Cardiac septum (tissue), 1 donor: ENCODE measurements at regions not wholly inside any gene's neighbourhood (a gene's known extent, or its start where the extent isn't known, plus 50 kb on each side); places are given as distances from the start of the nearest gene placed in this dataset.

ENCODE experiments used
- DNase-seq: peaks from one replicate; pipeline ENCODE4 v3.0.0-alpha.2; 2020; ENCODE audit warnings: low spot score
- intact Hi-C: fragments of 100-400 bp; cut with DNase I; formaldehyde crosslinking; loops from one replicate; pipeline ENCODE4 v1.14.0; 2022
- donor health status: DM: no; HTN: no; CAD: no.

DNA sequence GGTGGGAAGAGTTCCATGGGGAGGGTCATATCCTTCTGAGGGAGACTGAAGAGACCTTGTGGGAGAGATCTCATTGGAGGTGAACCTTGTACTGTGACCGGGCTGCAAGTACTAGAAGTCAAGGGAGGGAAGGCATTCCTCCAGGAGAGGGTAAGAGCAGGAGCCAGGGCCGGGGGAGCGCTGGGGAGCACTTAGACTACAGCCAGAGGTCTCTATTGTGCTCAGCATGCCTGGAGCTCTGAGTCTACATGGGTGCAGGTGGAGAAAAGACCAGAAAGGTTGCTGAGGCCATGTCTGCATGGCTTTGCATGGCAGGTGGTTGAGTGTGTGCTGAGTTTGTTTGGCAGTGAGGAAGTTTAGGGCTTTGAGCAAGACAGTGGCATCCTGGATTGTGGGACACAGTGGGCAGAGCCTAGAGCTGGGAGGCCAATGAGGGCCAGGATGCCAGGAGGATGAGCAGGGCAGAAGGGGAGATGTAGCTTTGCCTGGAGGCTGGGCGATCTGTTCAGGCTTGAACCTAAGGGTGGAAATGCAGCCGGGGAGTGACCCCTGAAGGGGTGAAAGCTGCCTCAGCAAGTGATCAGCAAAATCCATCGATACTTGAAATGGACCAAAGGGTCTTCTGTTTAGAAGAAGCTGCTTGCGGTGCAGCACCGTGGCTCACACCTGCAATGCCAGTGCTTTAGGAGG is 317.4 kb upstream of the TNRC6C start:
- no peak for DNase-seq
- intact Hi-C loops: no loop called here

DNA sequence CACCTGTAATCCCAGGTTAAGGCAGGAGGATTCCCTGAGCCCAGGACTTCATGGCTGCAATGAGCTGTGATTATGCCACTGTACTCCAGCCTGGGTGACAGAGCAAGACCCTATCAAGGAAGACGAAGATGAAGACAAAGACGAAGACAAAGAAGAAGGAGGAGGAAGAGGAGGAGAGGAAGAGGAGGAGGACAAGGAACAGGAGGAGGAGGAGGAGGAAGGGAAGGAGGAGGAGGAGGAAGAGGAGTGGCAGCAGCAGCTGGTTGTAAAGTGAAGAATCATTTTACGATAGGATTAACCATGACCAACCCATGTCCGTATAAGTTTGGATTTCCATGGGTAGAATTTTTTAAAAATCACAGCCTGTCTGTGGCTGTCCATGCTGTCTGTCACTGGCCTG is 316.8 kb upstream of the TNRC6C start:
- no peak for DNase-seq
- intact Hi-C loops: no loop called here

DNA sequence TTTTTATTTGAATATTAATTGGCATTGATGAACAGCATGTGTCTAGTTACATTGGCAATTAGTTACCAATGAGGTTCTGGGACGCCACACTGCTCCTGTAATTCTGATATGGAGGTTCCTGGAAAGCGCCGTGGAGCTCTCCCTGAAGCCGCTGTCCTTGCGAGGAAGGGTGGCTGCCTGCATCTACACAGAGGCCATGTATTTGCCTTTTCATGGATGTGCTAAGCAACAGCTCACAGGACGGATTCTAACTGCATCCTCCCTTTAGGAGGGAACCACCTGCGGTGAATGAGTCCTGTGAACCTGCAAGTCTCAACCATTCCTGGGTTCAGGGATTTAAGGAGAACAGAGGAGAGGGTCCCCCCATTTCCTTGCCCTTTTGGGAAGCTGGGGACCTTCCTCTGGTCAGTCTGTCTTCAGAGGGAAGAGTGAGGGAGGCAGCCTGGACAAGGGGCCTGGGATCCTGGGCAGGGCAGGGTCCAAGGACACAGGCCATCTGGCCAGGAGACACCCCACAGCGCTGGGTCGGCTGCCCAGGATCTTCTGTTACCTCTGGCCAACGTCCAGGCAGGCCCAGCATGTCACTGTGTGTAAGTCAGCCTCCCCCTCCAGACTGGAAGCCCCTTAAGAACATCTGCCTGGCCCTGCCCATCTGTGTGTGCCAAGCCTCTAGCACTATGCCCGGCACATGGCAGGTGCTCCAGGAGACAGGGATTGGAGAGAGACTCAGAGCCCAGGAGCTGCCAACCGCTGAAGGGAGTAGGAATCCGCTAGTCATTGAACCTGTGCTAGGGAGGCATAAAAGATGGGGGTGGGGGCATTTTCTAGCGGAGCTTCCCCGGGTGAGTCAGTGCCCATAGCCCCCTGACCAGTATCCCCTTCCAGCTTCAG is 314.1 kb upstream of the TNRC6C start:
- intact Hi-C loops: no loop called here

DNA sequence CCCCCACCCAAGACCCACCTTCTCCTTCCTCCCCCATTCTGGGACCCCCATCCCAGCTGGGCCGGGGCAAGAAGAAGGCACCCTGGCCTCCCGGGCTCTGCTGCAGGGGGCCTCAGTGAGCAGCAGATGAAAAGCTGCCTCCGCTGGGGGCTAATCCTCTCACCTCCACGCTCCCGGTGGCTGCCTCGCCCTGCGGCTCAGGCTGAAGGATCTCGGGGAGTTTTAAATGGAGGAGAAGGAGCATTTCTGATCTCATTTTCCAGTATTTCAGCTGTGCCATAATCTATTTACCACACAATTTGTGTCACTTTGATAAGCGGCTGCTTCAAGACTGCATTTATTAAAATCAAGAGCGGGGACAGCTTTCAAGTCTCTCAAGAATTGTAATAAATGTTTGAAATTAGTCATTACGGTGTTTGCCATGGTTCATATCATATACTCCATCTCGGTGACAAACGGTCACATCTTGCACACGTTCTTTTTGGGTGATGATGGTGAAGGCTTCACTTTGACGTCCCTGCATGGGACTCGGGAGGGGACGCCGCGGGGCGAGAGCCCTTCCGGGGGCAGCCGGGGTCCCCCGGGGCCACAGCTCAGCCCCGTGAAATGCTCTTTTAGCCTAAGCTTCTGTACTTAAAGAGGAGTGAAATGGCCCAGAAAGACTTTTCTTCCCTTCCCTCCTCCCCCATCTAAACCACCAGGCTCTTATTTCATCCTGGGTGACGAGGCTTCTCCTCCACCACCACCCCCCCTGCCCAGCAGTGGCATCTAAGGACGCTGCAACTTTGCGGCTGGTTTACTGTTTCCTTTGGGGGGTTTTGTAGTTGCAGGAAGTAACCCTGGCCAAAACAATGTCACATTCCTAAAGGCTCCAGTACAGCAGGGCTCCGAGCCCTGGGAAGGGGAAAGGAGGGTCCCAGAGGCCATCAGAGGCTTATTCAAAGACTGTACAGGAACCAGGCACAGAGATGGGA is 313.1 kb upstream of the TNRC6C start:
- no peak for DNase-seq
- intact Hi-C loops: no loop called here

More for the DNA sequence above, 314.1 kb upstream of the TNRC6C start:
- no peak for DNase-seq

DNA sequence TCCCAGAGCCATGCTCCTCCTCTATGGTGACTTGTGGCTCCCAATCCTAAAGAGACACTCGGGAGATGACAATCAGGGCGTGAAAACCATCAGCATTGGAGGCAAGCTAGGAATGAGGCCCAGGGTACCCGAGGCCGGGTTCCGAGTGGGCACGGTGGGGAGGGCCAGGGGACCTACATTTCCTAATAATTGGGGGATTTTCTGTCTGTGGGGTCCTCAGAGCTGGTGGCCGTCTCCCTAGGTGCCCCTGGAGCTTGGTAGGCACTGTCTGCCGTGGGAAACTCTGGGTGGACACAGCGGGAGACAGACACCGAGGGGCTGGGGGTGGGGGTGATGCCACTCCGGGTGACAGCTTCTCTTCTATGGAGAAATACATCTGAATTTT is 312.5 kb upstream of the TNRC6C start:
- DNase-seq: no peak
- intact Hi-C loops: no loop called here

DNA sequence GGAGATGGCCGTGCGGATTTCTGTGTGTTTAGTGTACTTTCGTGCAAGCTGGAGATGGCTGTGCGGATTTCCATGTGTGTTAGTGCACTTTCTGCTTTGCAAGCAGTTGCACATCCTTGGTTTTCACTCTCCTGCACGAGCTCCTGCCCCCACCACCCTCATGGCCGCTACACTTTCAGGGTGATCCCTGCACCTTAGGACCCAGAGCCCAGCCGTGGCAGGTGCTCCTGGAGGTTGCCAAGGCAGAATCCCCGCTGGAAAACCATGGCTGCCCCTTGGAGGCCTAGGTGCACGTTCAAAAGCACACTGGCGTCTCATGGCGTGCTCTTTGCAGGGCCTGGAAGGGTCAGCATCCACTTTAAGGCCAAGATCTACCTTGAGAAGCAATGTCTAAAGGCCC is 311.0 kb upstream of the TNRC6C start:
- no peak for DNase-seq
- intact Hi-C loops: no loop called here

DNA sequence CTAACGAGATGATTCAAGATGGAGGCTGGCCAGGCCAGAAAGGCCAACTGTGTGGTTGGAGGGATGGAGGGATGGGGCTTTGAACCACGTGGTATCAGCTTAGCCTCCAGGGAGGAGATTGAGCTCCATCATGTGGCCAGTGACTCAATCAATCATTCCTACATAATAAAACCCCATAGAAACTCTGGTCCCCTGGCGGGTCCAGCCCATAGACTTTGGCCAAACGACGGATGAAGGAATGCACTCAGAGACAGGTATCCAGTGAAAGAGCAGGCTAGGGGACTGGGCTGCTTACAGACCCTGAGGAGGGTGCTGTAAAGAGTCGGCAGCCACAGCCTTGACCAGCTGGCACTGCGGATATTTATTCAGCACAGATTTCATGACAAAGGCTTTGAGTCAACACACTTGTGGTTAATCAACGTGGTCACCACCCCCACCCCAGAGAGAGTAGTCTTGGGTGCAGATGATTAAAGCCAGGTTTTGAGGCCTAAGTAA is 308.7 kb upstream of the TNRC6C start:
- intact Hi-C loops: no loop called here

DNA sequence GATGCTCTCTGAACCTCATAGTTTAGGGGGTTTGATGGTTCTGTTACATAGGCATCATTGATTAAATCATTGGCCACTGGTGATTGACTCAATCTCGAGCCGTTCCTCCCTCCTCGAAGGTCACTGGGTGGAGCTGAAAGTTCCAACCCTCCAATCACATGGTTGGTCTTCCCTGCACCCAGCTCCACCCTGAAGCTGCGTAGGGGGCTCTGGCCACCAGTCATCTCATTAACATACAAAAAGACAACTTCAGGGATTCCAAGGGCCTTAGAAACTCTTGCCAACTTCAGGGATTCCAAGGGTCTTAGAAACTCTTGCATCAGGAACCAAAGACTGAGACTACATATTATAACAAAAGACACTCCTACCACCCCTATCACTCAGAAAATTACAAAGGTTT is 306.5 kb upstream of the TNRC6C start:
- intact Hi-C loops: no loop called here
- no peak for DNase-seq

More for the DNA sequence above, 308.7 kb upstream of the TNRC6C start:
- DNase-seq: no peak

DNA sequence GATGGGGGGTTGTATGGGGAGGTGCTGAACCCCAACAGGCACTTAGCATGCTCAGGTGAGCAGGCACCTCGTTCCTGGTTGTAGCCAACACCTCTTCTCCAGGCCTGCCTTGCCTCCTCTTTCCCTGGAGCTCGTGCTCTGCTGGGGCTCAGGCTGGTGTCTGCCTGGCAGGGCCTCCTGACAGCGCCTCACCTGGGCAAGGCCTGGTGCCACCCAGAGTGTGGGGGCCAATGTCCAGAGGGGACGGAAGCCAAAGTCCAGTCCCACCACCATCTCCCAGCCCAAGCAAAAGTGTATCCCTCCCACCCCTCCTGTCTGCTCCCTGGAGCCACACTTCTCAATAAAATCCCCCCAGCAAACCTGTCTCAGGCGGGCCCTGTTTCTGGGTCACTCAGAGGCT is 304.2 kb upstream of the TNRC6C start:
- no peak for DNase-seq
- intact Hi-C loops: no loop called here

DNA sequence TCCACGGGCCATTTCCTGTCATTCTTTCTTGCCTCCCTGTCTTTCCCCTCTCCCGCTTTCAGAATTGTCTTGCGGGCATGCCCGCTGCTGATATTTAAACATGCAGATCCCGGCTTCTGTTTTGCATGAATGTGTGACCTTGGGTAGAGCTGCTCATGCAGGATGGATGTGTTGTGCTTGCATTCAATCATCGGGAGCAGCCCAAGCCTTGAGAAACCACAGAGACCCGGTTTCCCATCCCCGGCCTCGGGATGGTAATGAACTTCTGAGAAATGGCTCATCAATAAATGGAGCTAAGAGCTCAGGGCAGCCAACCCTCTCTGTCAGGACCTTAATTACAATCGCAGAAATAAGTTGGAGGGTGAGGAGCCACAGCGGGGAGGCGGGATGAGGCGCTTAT is 303.7 kb upstream of the TNRC6C start:
- intact Hi-C loops: no loop called here

DNA sequence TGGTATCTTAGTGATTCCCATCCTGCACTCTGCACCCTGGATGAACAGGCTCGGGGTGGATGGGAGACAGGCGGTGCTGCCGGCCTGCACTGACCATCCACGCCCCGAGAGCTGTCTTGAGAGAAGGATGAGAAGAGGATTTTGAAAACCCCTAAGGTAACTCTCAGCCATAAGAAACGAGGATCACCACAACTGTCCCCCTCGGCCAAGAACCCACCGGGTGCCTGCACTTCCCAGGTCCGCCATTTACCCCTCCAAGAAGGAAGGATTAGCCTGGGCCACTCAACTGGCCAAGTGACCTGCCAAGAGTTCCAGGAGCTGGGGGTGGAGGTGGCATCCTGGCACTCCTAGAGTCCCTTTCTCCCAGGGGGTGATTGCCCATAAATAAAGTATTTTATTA is 302.4 kb upstream of the TNRC6C start:
- intact Hi-C loops: no loop called here
- DNase-seq: no peak

More for the DNA sequence above, 303.7 kb upstream of the TNRC6C start:
- DNase-seq: no peak

DNA sequence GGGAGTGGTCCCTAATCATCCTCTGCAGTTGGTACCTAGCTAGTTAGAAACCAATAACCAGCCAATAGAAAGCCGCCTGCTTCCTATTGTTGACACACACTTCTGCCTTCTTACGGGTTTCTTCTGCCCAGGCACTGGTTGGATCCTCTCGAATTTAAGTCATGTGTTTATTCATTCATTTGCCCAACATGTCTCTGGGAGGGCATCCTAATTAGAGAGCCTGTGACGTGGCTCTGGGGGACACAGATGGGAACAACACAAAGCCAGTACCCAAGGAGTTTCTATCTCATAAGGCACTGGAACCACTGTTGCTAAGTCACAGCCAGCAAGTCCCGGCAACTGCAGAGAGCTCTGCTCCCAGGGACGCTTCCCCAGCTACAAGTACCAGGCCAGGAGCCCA is 300.7 kb upstream of the TNRC6C start:
- intact Hi-C loops: no loop called here
- DNase-seq: no peak

DNA sequence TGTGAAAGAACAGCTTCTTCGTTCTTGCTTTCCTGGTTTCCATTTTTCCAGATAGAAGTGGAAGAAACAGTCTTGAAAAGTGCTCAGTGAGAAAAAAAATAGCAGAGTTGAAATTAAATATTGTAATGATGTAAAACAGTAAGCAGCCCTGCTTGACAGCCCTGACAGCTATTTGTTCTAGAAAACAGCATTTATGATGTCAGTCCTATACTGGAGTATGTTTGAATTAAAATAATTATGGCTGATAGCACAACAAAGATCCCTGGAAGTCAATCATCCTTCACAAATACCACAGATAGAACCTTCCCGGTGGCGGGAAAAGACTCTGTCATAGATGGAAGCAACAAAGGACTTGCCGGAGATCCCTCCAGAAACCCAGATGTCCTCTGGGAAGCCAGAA is 298.0 kb upstream of the TNRC6C start:
- DNase-seq: no peak
- intact Hi-C loops: no loop called here

DNA sequence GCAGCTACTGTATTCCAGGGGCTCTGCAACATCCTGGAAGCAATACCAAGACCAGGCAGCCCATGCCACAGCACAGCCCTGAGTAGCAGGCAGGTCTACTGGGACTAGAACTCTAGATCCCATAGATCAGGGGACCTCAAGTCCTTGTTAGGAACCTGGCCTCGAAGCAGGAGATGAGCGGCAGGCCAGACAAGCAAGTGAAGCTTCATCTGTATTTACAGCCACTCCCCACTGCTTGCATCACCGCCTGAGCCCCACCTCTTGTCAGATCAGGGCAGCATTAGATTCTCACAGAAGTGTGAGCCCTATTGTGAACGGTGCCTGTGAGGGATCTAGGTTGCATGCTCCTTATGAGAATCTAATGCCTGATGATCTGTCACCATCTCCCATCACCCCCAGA is 295.7 kb upstream of the TNRC6C start:
- DNase-seq: no peak
- intact Hi-C loops: no loop called here

DNA sequence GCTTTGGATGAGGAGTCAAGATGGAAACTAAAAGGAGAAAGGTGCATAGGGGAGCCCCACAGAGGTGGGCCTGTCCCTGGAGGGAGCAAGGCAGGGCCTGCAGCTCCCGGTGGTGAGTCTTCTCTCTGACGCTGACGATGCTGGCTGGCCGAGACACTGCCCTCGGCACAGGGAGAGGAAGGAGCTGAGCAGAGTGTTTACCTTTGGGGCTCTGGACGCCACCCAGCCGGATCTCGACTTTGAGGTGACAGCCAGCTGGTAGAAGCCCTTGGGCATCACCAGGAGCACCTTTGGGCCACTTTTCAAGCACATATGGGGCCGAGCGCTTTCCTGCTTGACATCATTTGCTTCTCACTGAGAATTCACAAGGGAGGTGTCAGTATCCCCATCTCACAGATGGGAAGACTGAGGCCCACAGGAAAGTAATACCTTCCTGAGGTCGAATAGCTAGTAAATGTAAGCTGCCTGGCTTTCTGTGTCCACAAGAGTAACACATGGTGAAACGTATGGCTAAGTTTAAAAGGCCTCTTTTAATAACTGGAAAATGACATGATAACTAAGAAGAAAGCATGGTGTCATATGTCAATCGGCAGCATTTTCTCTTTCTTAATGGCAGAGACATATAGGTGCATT is 294.3 kb upstream of the TNRC6C start:
- intact Hi-C loops: no loop called here
- DNase-seq: no peak

DNA sequence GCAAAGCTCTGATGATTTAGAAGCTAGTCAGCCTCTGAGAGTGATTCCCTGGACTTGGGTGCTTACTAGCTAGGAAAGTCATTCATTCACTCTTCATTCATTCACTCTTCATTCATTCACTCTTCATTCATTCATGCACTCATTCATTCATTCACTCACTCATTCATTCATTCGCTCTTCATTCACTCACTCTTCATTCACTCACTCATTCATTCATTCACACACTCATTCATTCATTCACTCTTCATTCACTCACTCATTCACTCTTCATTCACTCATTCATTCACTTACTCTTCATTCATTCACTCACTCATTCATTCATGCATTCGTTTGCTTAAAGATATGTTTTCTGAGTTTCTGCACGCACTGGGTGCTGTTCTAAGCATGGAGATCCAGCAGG is 292.7 kb upstream of the TNRC6C start:
- no peak for DNase-seq
- intact Hi-C loops: no loop called here

DNA sequence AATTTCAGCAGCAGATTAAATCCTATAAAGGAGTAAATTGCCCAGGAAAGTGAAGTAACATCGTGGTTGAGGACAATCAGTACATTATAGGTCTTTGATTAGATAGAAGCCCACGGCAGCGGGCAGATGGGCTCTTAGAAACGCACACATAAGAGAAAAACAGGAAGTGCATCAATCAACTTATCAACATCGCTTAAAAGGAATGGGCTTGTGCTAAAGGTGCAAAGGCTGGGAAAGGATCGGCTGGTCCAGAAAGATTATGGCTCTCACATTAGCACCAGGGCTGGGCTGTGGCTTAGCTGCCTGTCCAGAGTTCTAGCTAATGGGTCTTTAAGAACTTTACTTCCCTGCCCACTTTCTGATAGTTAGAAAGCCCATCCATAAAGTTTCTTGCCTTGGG is 292.0 kb upstream of the TNRC6C start:
- intact Hi-C loops: no loop called here
- no peak for DNase-seq

DNA sequence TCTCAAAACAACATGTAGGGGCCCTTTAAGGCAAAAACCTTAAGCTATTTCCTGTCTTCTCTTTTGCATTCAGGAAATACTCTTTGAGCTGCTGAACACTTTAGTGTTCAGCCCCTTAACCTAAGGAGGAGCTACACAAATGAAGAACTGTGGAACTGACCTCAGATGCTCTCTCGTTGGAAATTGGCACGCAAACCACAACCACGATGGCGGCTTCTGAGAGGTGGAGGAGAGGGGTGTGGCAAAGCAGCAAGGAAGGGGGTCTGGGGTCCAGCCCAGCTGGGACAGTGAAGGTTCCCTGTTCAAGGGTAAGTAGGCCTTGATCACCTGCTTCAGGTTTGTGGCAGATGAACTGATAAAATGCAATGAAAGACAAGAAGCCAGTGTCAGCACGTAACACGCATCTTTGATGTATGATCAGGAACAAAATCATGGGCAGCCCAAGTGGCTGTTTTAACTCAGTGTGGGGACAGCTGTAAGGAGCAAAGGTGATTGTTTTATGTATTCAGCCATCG is 291.6 kb upstream of the TNRC6C start:
- intact Hi-C loops: no loop called here
- DNase-seq: no peak

DNA sequence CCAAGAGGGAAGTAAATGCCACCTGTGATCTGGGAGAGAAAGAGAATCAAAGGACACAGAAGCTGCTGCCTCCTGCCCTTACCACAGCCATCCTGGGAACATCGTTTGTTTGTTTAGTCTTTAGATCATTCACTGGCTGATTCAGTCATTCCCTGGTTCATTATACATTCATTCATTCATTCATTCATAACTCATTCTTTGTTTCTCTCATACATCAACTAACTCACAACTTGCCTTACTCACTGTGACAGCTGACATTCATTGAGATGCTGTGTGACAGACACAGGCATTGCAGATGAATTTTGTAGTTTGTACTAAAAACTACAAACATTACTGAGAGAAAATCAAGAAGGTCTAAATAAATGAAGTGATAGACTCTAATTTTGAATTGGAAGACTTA is 291.0 kb upstream of the TNRC6C start:
- intact Hi-C loops: no loop called here
- no peak for DNase-seq
